Testis (tissue), 2 donors: ENCODE measurements at regions not wholly inside any gene's neighbourhood (a gene's known extent, or its start where the extent isn't known, plus 50 kb on each side); places are given as distances from the start of the nearest gene placed in this dataset.

Experiments
- POLR2A ChIP-seq: fragments of 450-650 bp; IDR thresholded peaks from one replicate; pipeline ENCODE4 v1.6.1; 2017; ENCODE audit warnings: antibody characterized with exemption, mild to moderate bottlenecking, moderate library complexity
- TF ChIP-seq, protein P1 (sequence below), 3 experiments: fragments of 450-650 bp in 2 of 3; fragments of 200-600 bp in 1 of 3; sonication (generic) in 1 of 3; IDR thresholded peaks; one replicate each; pipeline ENCODE4 v1.5.1; 2016 to 2019; ENCODE audit warnings: antibody characterized with exemption in 3 of 3, mild to moderate bottlenecking in 2 of 3, moderate library complexity in 1 of 3

DNA sequence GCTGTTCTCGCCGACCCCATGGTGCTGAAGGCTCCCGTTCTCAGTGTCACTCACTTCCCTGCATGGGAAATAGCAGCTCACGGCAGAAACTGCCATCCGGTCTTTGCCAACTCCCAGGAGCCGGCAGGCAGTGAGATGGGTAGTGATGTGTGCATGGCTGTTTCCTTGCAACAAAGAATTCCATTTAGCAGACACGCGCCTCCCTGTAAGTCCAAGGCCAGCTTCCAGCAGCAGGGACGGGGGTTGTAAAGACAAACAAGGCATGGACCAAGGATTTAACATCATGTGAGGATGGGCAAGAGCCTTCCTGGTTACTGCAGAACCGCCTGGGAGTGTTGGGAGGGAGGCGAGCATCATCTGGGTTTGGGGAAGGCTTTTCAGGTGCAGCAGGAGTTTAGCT, 273.1 kb downstream of the GLRX3 start:
- TF ChIP-seq, protein P1, sequence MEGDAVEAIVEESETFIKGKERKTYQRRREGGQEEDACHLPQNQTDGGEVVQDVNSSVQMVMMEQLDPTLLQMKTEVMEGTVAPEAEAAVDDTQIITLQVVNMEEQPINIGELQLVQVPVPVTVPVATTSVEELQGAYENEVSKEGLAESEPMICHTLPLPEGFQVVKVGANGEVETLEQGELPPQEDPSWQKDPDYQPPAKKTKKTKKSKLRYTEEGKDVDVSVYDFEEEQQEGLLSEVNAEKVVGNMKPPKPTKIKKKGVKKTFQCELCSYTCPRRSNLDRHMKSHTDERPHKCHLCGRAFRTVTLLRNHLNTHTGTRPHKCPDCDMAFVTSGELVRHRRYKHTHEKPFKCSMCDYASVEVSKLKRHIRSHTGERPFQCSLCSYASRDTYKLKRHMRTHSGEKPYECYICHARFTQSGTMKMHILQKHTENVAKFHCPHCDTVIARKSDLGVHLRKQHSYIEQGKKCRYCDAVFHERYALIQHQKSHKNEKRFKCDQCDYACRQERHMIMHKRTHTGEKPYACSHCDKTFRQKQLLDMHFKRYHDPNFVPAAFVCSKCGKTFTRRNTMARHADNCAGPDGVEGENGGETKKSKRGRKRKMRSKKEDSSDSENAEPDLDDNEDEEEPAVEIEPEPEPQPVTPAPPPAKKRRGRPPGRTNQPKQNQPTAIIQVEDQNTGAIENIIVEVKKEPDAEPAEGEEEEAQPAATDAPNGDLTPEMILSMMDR (IDR thresholded peaks at IDR 0.05): no peak
- no peak for TF ChIP-seq POLR2A
